ENCODE measurements at regions not wholly inside any gene's neighbourhood (a gene's known extent, or its start where the extent isn't known, plus 50 kb on each side); places are given as distances from the start of the nearest gene placed in this dataset.

DNA sequence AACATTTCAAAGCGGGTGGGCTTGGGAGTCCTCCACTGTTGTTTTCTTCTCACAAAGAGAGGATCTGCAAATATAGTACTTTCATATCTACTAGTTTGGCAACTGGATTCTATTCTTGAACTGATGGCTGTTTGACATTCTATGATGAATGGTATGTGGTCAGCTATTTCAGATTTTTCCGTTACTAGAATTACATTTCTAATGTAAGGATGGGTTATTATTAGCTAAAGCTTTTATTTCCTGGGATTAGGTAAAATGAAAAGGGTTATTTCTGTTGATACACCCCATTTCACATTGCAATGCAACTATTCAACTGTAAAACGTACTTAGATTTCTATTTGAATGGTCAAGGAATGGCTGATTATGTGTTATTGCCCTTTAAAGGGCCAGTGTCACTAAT, 629.7 kb downstream of the DACH1 start (continued):
- no peak for TF ChIP-seq REST (IDR thresholded peaks at IDR 0.05; ENCODE audit: low read depth, low read length)
- no peak for TF ChIP-seq JUND (IDR thresholded peaks at IDR 0.05)

- H3K4me2 ChIP-seq, result no peak overlapping the region
- H3K4me3 ChIP-seq (ENCODE audit: low read depth in 2 of 2, low read length in 1 of 2), result no peak overlapping the region
- TF ChIP-seq IRF3 (IDR thresholded peaks at IDR 0.05; ENCODE audit: low read depth, low read length) (no peak), TAF1 (IDR thresholded peaks at IDR 0.05; ENCODE audit: borderline replicate concordance, low read depth, low read length) (no peak)
- DNase-seq, result no peak
- ChIA-PET CTCF (no interaction called here), POLR2A (no interaction called here)
- H3K36me3 ChIP-seq (replicated peaks in 1 of 2; ENCODE audit: control insufficient read depth in 1 of 2, insufficient read depth in 2 of 2, low read length in 1 of 2), result no peaks in the 10 kb centered on the region
- no peaks in the 10 kb centered on the region for H3K79me2 ChIP-seq (ENCODE audit: insufficient read depth)
- H3K27me3 ChIP-seq (ENCODE audit: insufficient read depth), result no peaks in the 10 kb centered on the region
- H3K9me2 ChIP-seq, result no peaks in the 10 kb centered on the region
- WGBS (ENCODE audit: low lambda C conversion rate), result 53% methylated on average over 8 of the region's 8 CpGs
- no peaks in the 10 kb centered on the region for H4K20me1 ChIP-seq (ENCODE audit: insufficient read depth)
- H2AFZ ChIP-seq (ENCODE audit: low read depth), result no peak overlapping the region
- no peaks in the 10 kb centered on the region for H3F3A ChIP-seq (replicated peaks; ENCODE audit: insufficient read depth)
- H3K9ac ChIP-seq, result no peak overlapping the region
- H3K9me3 ChIP-seq, result no peaks in the 10 kb centered on the region
- H3K4me1 ChIP-seq (ENCODE audit: control insufficient read depth in 1 of 2, insufficient read depth in 2 of 2, low read depth in 1 of 2, low read length in 1 of 2), result peaks cover 0 to 4% of the 10 kb centered on the region in 2 experiments; a peak in 2 of 4 replicates
- H3K27ac ChIP-seq (ENCODE audit: low read depth in 2 of 2, low read length in 1 of 2), result no peak overlapping the region
Measured at GRCh38 chr13:71219698-71220415, 647.1 kb downstream of the DACH1 start.

- Histone ChIP-seq H3K9me3 (no peaks in the 10 kb centered on the region), H3K27me3 (ENCODE audit: insufficient read depth) (no peaks in the 10 kb centered on the region), H2AFZ (ENCODE audit: low read depth) (no peak overlapping the region), H3K9me2 (no peaks in the 10 kb centered on the region), H3K4me3 (ENCODE audit: low read depth in 2 of 2, low read length in 1 of 2) (no peak overlapping the region), H4K20me1 (ENCODE audit: insufficient read depth) (no peaks in the 10 kb centered on the region), H3K4me1 (ENCODE audit: control insufficient read depth in 1 of 2, insufficient read depth in 2 of 2, low read depth in 1 of 2, low read length in 1 of 2) (peaks cover 0 to 4% of the 10 kb centered on the region in 2 experiments; a peak in 2 of 4 replicates), H3K27ac (ENCODE audit: low read depth in 2 of 2, low read length in 1 of 2) (no peak overlapping the region), H3K9ac (no peak overlapping the region), H3K79me2 (ENCODE audit: insufficient read depth) (no peaks in the 10 kb centered on the region), H3K4me2 (no peak overlapping the region), H3F3A (replicated peaks; ENCODE audit: insufficient read depth) (no peaks in the 10 kb centered on the region), H3K36me3 (replicated peaks in 1 of 2; ENCODE audit: control insufficient read depth in 1 of 2, insufficient read depth in 2 of 2, low read length in 1 of 2) (no peaks in the 10 kb centered on the region)
- ChIA-PET CTCF (no interaction called here), POLR2A (no interaction called here)
- DNase-seq, result peak; percentile 5
- 62% methylated on average over 3 of the region's 3 CpGs for WGBS (ENCODE audit: low lambda C conversion rate)
- no peak for TF ChIP-seq GATA2 (CRISPR knock-in tag; IDR thresholded peaks at IDR 0.05)
- TF ChIP-seq RAD21 (IDR thresholded peaks at IDR 0.05; ENCODE audit: low read length), result peak; percentile 55
- no peak for TF ChIP-seq RXRA (IDR thresholded peaks at IDR 0.05; ENCODE audit: borderline replicate concordance, low read depth)
- TF ChIP-seq TCF12 (IDR thresholded peaks at IDR 0.05), result no peak
- TF ChIP-seq SMC3 (IDR thresholded peaks at IDR 0.05; ENCODE audit: low read depth, low read length), result peak; percentile 39
- TF ChIP-seq FOSL2 (IDR thresholded peaks at IDR 0.05; ENCODE audit: borderline replicate concordance, low read depth), result no peak
- TF ChIP-seq PBX3 (IDR thresholded peaks at IDR 0.05), result no peak
- TF ChIP-seq, protein P1, sequence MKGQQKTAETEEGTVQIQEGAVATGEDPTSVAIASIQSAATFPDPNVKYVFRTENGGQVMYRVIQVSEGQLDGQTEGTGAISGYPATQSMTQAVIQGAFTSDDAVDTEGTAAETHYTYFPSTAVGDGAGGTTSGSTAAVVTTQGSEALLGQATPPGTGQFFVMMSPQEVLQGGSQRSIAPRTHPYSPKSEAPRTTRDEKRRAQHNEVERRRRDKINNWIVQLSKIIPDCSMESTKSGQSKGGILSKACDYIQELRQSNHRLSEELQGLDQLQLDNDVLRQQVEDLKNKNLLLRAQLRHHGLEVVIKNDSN (IDR thresholded peaks at IDR 0.05; ENCODE audit: borderline replicate concordance, low read depth), result no peak
- TF ChIP-seq CTCF (IDR thresholded peaks at IDR 0.05), result 0 out of 2 replicates have a peak, but pooled peaks have one; percentile 19
Measured at GRCh38 chr13:71218960-71219359, 648.0 kb downstream of the DACH1 start.
